HepG2 (cell line): ENCODE measurements at regions not wholly inside any gene's neighbourhood (a gene's known extent, or its start where the extent isn't known, plus 50 kb on each side); places are given as distances from the start of the nearest gene placed in this dataset.

Experiments used
- ATAC-seq: fragments of 200-7000 bp; cut with Tn5 transposase; 3 replicates; pipeline ENCODE4 v1.9.1; 2020; ENCODE audit warnings: mild to moderate bottlenecking, moderate library complexity
- BruUV-seq: library from RNA; stranded (reverse); fragments of 400-500 nt; replicated peaks from 2 replicates; lab custom pipeline; 2021; lab: Mats Ljungman, UMichigan
- CTCF ChIA-PET: fragments of 300-600 bp; formaldehyde crosslinking; extraction: SDS; loops from one replicate; lab custom pipeline; 2021; ENCODE audit warnings: low total read pairs, inconsistent platforms, low intra/inter-chr PET ratio; lab: Yijun Ruan, JAX
- POLR2A ChIA-PET: fragments of 350-600 bp; sonication (Branson Sonifier 250); formaldehyde crosslinking; loops from one replicate; lab custom pipeline; 2020; ENCODE audit warnings: antibody characterized with exemption, inconsistent platforms; lab: Yijun Ruan, JAX
- DNase-seq: peaks from one replicate; pipeline ENCODE4 v3.0.0-alpha.2; 2015; ENCODE audit warnings: low spot score
- FAIRE-seq: peaks from 3 replicates; lab custom pipeline; 2011; peaks lifted over from hg19 to GRCh38; lab: Jason Lieb, UNC
- H2AFZ ChIP-seq: one replicate; pipeline ENCODE4 v1.6.1; 2011; ENCODE audit warnings: low read length, inconsistent platforms
- H3K27ac ChIP-seq: fragments of 300-600 bp; 3 replicates; pipeline ENCODE4 v1.8.0; 2011; ENCODE audit warnings: mixed run types, mild to moderate bottlenecking, mixed read lengths, low read length, inconsistent platforms; ENCODE audit not compliant: insufficient read depth; ENCODE audit errors: extremely low read length
- H3K27me3 ChIP-seq, 2 experiments: fragments of 200-600 bp in 1 of 2; 2 replicates in 1 of 2; 3 replicates in 1 of 2; pipeline versions ENCODE4 v1.6.0 to v1.8.0; 2011; ENCODE audit warnings: low read length in 2 of 2, mild to moderate bottlenecking in 2 of 2, moderate library complexity in 2 of 2, inconsistent platforms in 1 of 2; ENCODE audit not compliant: insufficient read depth in 2 of 2, control insufficient read depth in 1 of 2
- H3K36me3 ChIP-seq, 2 experiments: fragments of 200-600 bp in 1 of 2; replicated peaks in 1 of 2; 2 replicates in 1 of 2; 3 replicates in 1 of 2; pipeline versions ENCODE4 v1.5.1 to v1.8.0; 2011; ENCODE audit warnings: low read length in 2 of 2, inconsistent platforms in 1 of 2; ENCODE audit not compliant: insufficient read depth in 2 of 2, control insufficient read depth in 1 of 2
- H3K4me1 ChIP-seq: 2 replicates; pipeline ENCODE4 v1.5.1; 2012; ENCODE audit warnings: low read length, inconsistent platforms; ENCODE audit not compliant: insufficient read depth
- H3K4me2 ChIP-seq: 2 replicates; pipeline ENCODE4 v1.6.0; 2011; ENCODE audit warnings: low read depth, low read length, inconsistent platforms
- H3K4me3 ChIP-seq, 3 experiments: fragments of 200-600 bp in 1 of 3; sonication (generic), shearing (Covaris generic) in 1 of 3; replicated peaks in 1 of 3; 2 replicates each; pipeline ENCODE4 v1.5.1; 2011 to 2016; ENCODE audit warnings: low read length in 3 of 3, inconsistent platforms in 2 of 3, low read depth in 2 of 3, mild to moderate bottlenecking in 2 of 3, control low read depth in 1 of 3, mixed read lengths in 1 of 3; ENCODE audit not compliant: insufficient read depth in 1 of 3
- H3K79me2 ChIP-seq: one replicate; pipeline ENCODE4 v1.6.1; 2011; ENCODE audit warnings: low read length, inconsistent platforms; ENCODE audit not compliant: insufficient read depth
- H3K9ac ChIP-seq: 2 replicates; pipeline ENCODE4 v1.6.0; 2011; ENCODE audit warnings: mild to moderate bottlenecking, low read depth, low read length, inconsistent platforms; ENCODE audit not compliant: insufficient read depth
- H3K9me3 ChIP-seq: 2 replicates; pipeline ENCODE4 v1.5.1; 2012; ENCODE audit warnings: mild to moderate bottlenecking, low read length
- H4K20me1 ChIP-seq: 2 replicates; pipeline ENCODE4 v1.6.0; 2011; ENCODE audit warnings: inconsistent platforms, mild to moderate bottlenecking, low read length, moderate library complexity; ENCODE audit not compliant: insufficient read depth
- HNRNPLL ChIP-seq: fragments of 200-400 bp; formaldehyde crosslinking; IDR thresholded peaks from 2 replicates; pipeline ENCODE4 v1.6.1; 2017; ENCODE audit warnings: mild to moderate bottlenecking, low read depth, low read length; ENCODE audit not compliant: poor library complexity, severe bottlenecking
- JARID2 ChIP-seq: sonication (generic); formaldehyde crosslinking; IDR thresholded peaks from 2 replicates; pipeline ENCODE4 v1.8.1; 2023; ENCODE audit warnings: missing genetic modification reagents, inconsistent platforms; ENCODE audit not compliant: insufficient replicate concordance
- KDM1A ChIP-seq: IDR thresholded peaks from 2 replicates; pipeline ENCODE4 v1.6.1; 2016; ENCODE audit warnings: missing compliant biosample characterization
- KDM4B ChIP-seq: sonication (generic); formaldehyde crosslinking; IDR thresholded peaks from 2 replicates; pipeline ENCODE4 v1.4.0; 2020; ENCODE audit warnings: missing genetic modification reagents
- MAF1 ChIP-seq: sonication (generic); formaldehyde crosslinking; IDR thresholded peaks from 2 replicates; pipeline ENCODE4 v1.5.0; 2020; ENCODE audit warnings: missing genetic modification reagents, borderline replicate concordance
- MYNN ChIP-seq: sonication (generic); formaldehyde crosslinking; IDR thresholded peaks from 2 replicates; pipeline ENCODE4 v1.4.0; 2020; ENCODE audit warnings: mild to moderate bottlenecking, low read depth, missing genetic modification reagents
- NFIC ChIP-seq: IDR thresholded peaks from 2 replicates; pipeline ENCODE4 v1.6.1; 2012; ENCODE audit warnings: mild to moderate bottlenecking, low read length, inconsistent platforms
- REXO4 ChIP-seq: sonication (generic); formaldehyde crosslinking; IDR thresholded peaks from 2 replicates; pipeline ENCODE4 v1.8.0; 2022; ENCODE audit warnings: missing genetic modification reagents, mild to moderate bottlenecking, borderline replicate concordance
- RNF219 ChIP-seq: sonication (generic); formaldehyde crosslinking; IDR thresholded peaks from 2 replicates; pipeline ENCODE4 v1.5.0; 2020; ENCODE audit warnings: mild to moderate bottlenecking, missing genetic modification reagents
- SP140L ChIP-seq: sonication (generic); formaldehyde crosslinking; IDR thresholded peaks from 2 replicates; pipeline ENCODE4 v1.4.0; 2020; ENCODE audit warnings: missing genetic modification reagents, borderline replicate concordance
- SP4 ChIP-seq: sonication (generic); formaldehyde crosslinking; IDR thresholded peaks from 2 replicates; pipeline ENCODE4 v1.8.1; 2023; ENCODE audit warnings: mild to moderate bottlenecking, missing genetic modification reagents
- ZNF121 ChIP-seq: sonication (generic); formaldehyde crosslinking; IDR thresholded peaks from 2 replicates; pipeline ENCODE4 v1.5.0; 2020; ENCODE audit warnings: mild to moderate bottlenecking, missing genetic modification reagents
- ZNF230 ChIP-seq: sonication (generic); formaldehyde crosslinking; IDR thresholded peaks from 2 replicates; pipeline ENCODE4 v1.4.0; 2020; ENCODE audit warnings: mild to moderate bottlenecking, missing genetic modification reagents
- ZNF431 ChIP-seq: sonication (generic); formaldehyde crosslinking; IDR thresholded peaks from 2 replicates; pipeline ENCODE4 v1.9.0; 2022; ENCODE audit warnings: missing genetic modification reagents, low read depth, mild to moderate bottlenecking, borderline replicate concordance
- ZNF432 ChIP-seq: sonication (generic); formaldehyde crosslinking; IDR thresholded peaks from 2 replicates; pipeline ENCODE4 v1.5.0; 2020; ENCODE audit warnings: missing genetic modification reagents, mild to moderate bottlenecking, borderline replicate concordance
- ZNF530 ChIP-seq: sonication (generic); formaldehyde crosslinking; IDR thresholded peaks from 2 replicates; pipeline ENCODE4 v1.5.0; 2020; ENCODE audit warnings: low read depth, mild to moderate bottlenecking, missing genetic modification reagents
- ZNF639 ChIP-seq: conservative IDR thresholded peaks from 2 replicates; pipeline ENCODE4 v1.6.1; 2018; ENCODE audit warnings: missing genetic modification reagents
- ZNF644 ChIP-seq: IDR thresholded peaks from 2 replicates; pipeline ENCODE4 v1.6.1; 2016; ENCODE audit warnings: low read depth
- ZSCAN29 ChIP-seq: sonication (generic); formaldehyde crosslinking; conservative IDR thresholded peaks from 2 replicates; pipeline ENCODE4 v1.4.0; 2020; ENCODE audit warnings: mild to moderate bottlenecking, missing genetic modification reagents
- WGBS: methylation state at CpG from one replicate; pipeline ENCODE4 v1.1.6; 2017; ENCODE audit warnings: low lambda C conversion rate; 5-methylcytosine and 5-hydroxymethylcytosine counted together
- in situ Hi-C: cut with HindIII; loops from 2 replicates; pipeline ENCODE4 v1.10.0; 2017; ENCODE audit warnings: low pct_unique_long_range_greater_than_20kb; ENCODE audit not compliant: extremely low pct_ligation_motif_present
- intact Hi-C: fragments of 100-400 bp; cut with micrococcal nuclease; formaldehyde crosslinking; loops from one replicate; pipeline ENCODE4 v1.10.0; 2022; ENCODE audit not compliant: unreplicated experiment

GRCh38 chr2:16032282-16033031 is 92.1 kb downstream of the MYCN start:
- Histone ChIP-seq H3K4me1 (peaks cover 20% of the 10 kb centered on the region), H3K27me3 (peaks cover 0 to 23% of the 10 kb centered on the region in 2 experiments; a peak in 3 of 5 replicates), H3K9ac (no peak overlapping the region), H3K27ac (no peak overlapping the region), H3K4me2 (no peak overlapping the region), H3K4me3 (no peak overlapping the region), H3K9me3 (no peaks in the 10 kb centered on the region), H2AFZ (no peak overlapping the region), H3K36me3 (no peaks in the 10 kb centered on the region), H4K20me1 (no peaks in the 10 kb centered on the region), H3K79me2 (no peaks in the 10 kb centered on the region)
- WGBS: 80% methylated on average over 11 of the region's 11 CpGs
- POLR2A ChIA-PET: no interaction called here
- DNase-seq (no peak), ATAC-seq (no peak), FAIRE-seq (no peak)
- no TSS peak for BruUV-seq
- intact Hi-C loops (loop anchor here (10.0 kb wide), 1 partner anchor 182 kb away; no protein-coding TSS in a partner anchor), in situ Hi-C loops (no loop called here)
- TF ChIP-seq KDM1A: no peak
- TF ChIP-seq ZNF121 (CRISPR knock-in tag): no peak
- TF ChIP-seq ZNF639 (CRISPR knock-in tag): no peak
- no peak for TF ChIP-seq MAF1 (CRISPR knock-in tag)
- no peak for TF ChIP-seq ZNF431 (CRISPR knock-in tag)
- TF ChIP-seq RNF219 (CRISPR knock-in tag): no peak
- no peak for TF ChIP-seq ZSCAN29 (CRISPR knock-in tag)
- TF ChIP-seq SP4 (CRISPR knock-in tag): no peak
- no peak for TF ChIP-seq ZNF644 (CRISPR knock-in tag)
- no peak for TF ChIP-seq ZNF530 (CRISPR knock-in tag)
- no peak for TF ChIP-seq ZNF230 (CRISPR knock-in tag)
- TF ChIP-seq ZNF432: no peak
- no peak for TF ChIP-seq REXO4 (CRISPR knock-in tag)
- TF ChIP-seq KDM4B (CRISPR knock-in tag): no peak
- TF ChIP-seq SP140L (CRISPR knock-in tag): no peak
- no peak for TF ChIP-seq HNRNPLL
- TF ChIP-seq JARID2: no peak
- no peak for TF ChIP-seq MYNN (CRISPR knock-in tag)
- no peak for TF ChIP-seq NFIC
- CTCF ChIA-PET: no interaction called here
